H1 (cell line): ENCODE measurements at regions not wholly inside any gene's neighbourhood (a gene's known extent, or its start where the extent isn't known, plus 50 kb on each side); places are given as distances from the start of the nearest gene placed in this dataset.

ENCODE experiments used
- CTCF ChIA-PET: fragments of 300-600 bp; sonication (Branson Sonifier 250); formaldehyde crosslinking; loops from one replicate; lab custom pipeline; 2021; ENCODE audit not compliant: partially characterized antibody; lab: Charles Lee
- POLR2A ChIA-PET: fragments of 300-600 bp; sonication (Branson Sonifier 250); formaldehyde crosslinking; loops from one replicate; lab custom pipeline; 2021; ENCODE audit warnings: inconsistent platforms; ENCODE audit not compliant: partially characterized antibody; lab: Charles Lee
- DNase-seq, 2 experiments: peaks; one replicate each; pipeline versions ENCODE4 v3.0.0 to v3.0.0-alpha.2; 2010 to 2022; ENCODE audit warnings: low spot score in 2 of 2, low read depth in 1 of 2, mixed read lengths in 1 of 2
- FAIRE-seq: peaks from 2 replicates; lab custom pipeline; 2011; peaks lifted over from hg19 to GRCh38; lab: Jason Lieb, UNC
- H2AFZ ChIP-seq: 2 replicates; pipeline ENCODE4 v1.8.1; 2012; ENCODE audit warnings: low read length, inconsistent platforms
- H2AK5ac ChIP-seq: 2 replicates; pipeline ENCODE4 v1.6.1; 2013; ENCODE audit warnings: low read depth, low read length
- H2BK120ac ChIP-seq: replicated peaks from 2 replicates; pipeline ENCODE3; 2013; ENCODE audit warnings: low read depth, low read length, inconsistent platforms
- H2BK12ac ChIP-seq: 2 replicates; pipeline ENCODE4 v1.6.1; 2013; ENCODE audit warnings: low read depth, low read length
- H2BK15ac ChIP-seq: 2 replicates; pipeline ENCODE4 v1.6.1; 2013; ENCODE audit warnings: low read length
- H2BK20ac ChIP-seq: 2 replicates; pipeline ENCODE4 v1.6.1; 2013; ENCODE audit warnings: low read length
- H2BK5ac ChIP-seq: 2 replicates; pipeline ENCODE4 v1.6.1; 2013; ENCODE audit warnings: low read depth, low read length
- H3K14ac ChIP-seq: 2 replicates; pipeline ENCODE4 v1.6.1; 2013; ENCODE audit warnings: inconsistent platforms; ENCODE audit not compliant: insufficient read length
- H3K18ac ChIP-seq: 2 replicates; pipeline ENCODE4 v1.6.1; 2013; ENCODE audit warnings: low read length; ENCODE audit errors: extremely low read depth
- H3K23ac ChIP-seq: 2 replicates; pipeline ENCODE4 v1.6.1; 2013; ENCODE audit warnings: inconsistent platforms; ENCODE audit not compliant: insufficient read length
- H3K23me2 ChIP-seq: 2 replicates; pipeline ENCODE4 v1.6.1; 2013; ENCODE audit warnings: low read depth, low read length
- H3K27ac ChIP-seq: 2 replicates; pipeline ENCODE4 v1.6.1; 2011; ENCODE audit warnings: low read depth, low read length, inconsistent platforms
- H3K27me3 ChIP-seq, 4 experiments: replicated peaks in 1 of 4; 1 replicate in 1 of 4; 2 replicates in 3 of 4; pipeline versions ENCODE4 v1.6.1 to v1.8.1; 2011 to 2013; ENCODE audit warnings: low read length in 3 of 4, mild to moderate bottlenecking in 3 of 4, inconsistent platforms in 2 of 4, mixed read lengths in 2 of 4, moderate library complexity in 1 of 4; ENCODE audit not compliant: control insufficient read depth in 3 of 4, insufficient read depth in 3 of 4; ENCODE audit errors: extremely low read depth in 1 of 4
- H3K36me3 ChIP-seq, 4 experiments: 2 replicates each; pipeline versions ENCODE4 v1.6.1 to v1.8.1; 2011 to 2013; ENCODE audit warnings: mild to moderate bottlenecking in 4 of 4, low read length in 3 of 4, moderate library complexity in 2 of 4, control low read depth in 1 of 4, inconsistent platforms in 1 of 4; ENCODE audit not compliant: insufficient read depth in 4 of 4, control insufficient read depth in 2 of 4
- H3K4ac ChIP-seq: replicated peaks from 2 replicates; pipeline ENCODE3; 2013; ENCODE audit warnings: low read length, low read depth, mixed read lengths, inconsistent platforms; ENCODE audit not compliant: insufficient read length
- H3K4me1 ChIP-seq, 4 experiments: replicated peaks in 1 of 4; 1 replicate in 1 of 4; 2 replicates in 3 of 4; pipeline versions ENCODE4 v1.6.1 to v1.8.1; 2011 to 2013; ENCODE audit warnings: low read length in 3 of 4, inconsistent platforms in 2 of 4, mixed read lengths in 1 of 4; ENCODE audit not compliant: insufficient read depth in 4 of 4, control insufficient read depth in 3 of 4
- H3K4me2 ChIP-seq, 2 experiments: 2 replicates each; pipeline versions ENCODE4 v1.6.1 to v1.8.1; 2011 to 2013; ENCODE audit warnings: low read depth in 2 of 2, low read length in 2 of 2, control low read depth in 1 of 2, inconsistent platforms in 1 of 2, mild to moderate bottlenecking in 1 of 2; ENCODE audit not compliant: insufficient read depth in 1 of 2
- H3K4me3 ChIP-seq, 4 experiments: fragments of 200-600, 300-600 bp in 1 of 4; sonication (generic), shearing (Covaris generic), sonication (Bioruptor Twin) in 1 of 4; 2 replicates each; pipeline versions ENCODE4 v1.5.1 to v1.8.1; 2011 to 2016; ENCODE audit warnings: low read length in 4 of 4, low read depth in 3 of 4, control low read depth in 2 of 4, inconsistent platforms in 2 of 4, mild to moderate bottlenecking in 2 of 4, mixed read lengths in 1 of 4, moderate library complexity in 1 of 4; ENCODE audit not compliant: insufficient read depth in 2 of 4; ENCODE audit errors: extremely low read depth in 1 of 4
- H3K56ac ChIP-seq: replicated peaks from 2 replicates; pipeline ENCODE3; 2013; ENCODE audit warnings: low read depth, mild to moderate bottlenecking, mixed read lengths, low read length, inconsistent platforms; ENCODE audit not compliant: insufficient read length
- H3K79me1 ChIP-seq: 2 replicates; pipeline ENCODE4 v1.6.1; 2013; ENCODE audit warnings: low read depth, low read length, control low read depth
- H3K79me2 ChIP-seq, 2 experiments: 2 replicates each; pipeline versions ENCODE4 v1.6.1 to v1.8.1; 2012 to 2013; ENCODE audit warnings: low read length in 2 of 2, mild to moderate bottlenecking in 2 of 2, inconsistent platforms in 1 of 2; ENCODE audit not compliant: insufficient read depth in 2 of 2, control insufficient read depth in 1 of 2
- H3K9ac ChIP-seq, 4 experiments: replicated peaks in 1 of 4; 1 replicate in 1 of 4; 2 replicates in 3 of 4; pipeline versions ENCODE4 v1.6.1 to v1.8.1; 2011 to 2013; ENCODE audit warnings: low read depth in 3 of 4, low read length in 3 of 4, control low read depth in 2 of 4, mild to moderate bottlenecking in 2 of 4, moderate library complexity in 2 of 4, inconsistent platforms in 1 of 4; ENCODE audit errors: extremely low read depth in 1 of 4
- H3K9me3 ChIP-seq, 2 experiments: 2 replicates each; pipeline versions ENCODE4 v1.6.1 to v1.8.1; 2012 to 2013; ENCODE audit warnings: mild to moderate bottlenecking in 2 of 2, moderate library complexity in 2 of 2, control low read depth in 1 of 2, inconsistent platforms in 1 of 2, low read depth in 1 of 2, low read length in 1 of 2, mixed read lengths in 1 of 2; ENCODE audit not compliant: insufficient read depth in 2 of 2
- H4K20me1 ChIP-seq, 2 experiments: replicated peaks in 1 of 2; 2 replicates each; pipeline versions ENCODE3 to v1.8.1; 2011 to 2013; ENCODE audit warnings: inconsistent platforms in 2 of 2, low read length in 2 of 2, mild to moderate bottlenecking in 1 of 2; ENCODE audit not compliant: insufficient read depth in 2 of 2, control insufficient read depth in 1 of 2
- H4K5ac ChIP-seq: 2 replicates; pipeline ENCODE4 v1.6.1; 2013; ENCODE audit warnings: low read length, low read depth, mixed read lengths, inconsistent platforms; ENCODE audit not compliant: insufficient read length
- H4K8ac ChIP-seq: 2 replicates; pipeline ENCODE4 v1.8.0; 2013; ENCODE audit warnings: mild to moderate bottlenecking, moderate library complexity, low read length, inconsistent platforms; ENCODE audit not compliant: insufficient read depth; ENCODE audit errors: extremely low read depth
- H4K91ac ChIP-seq: replicated peaks from 2 replicates; pipeline ENCODE3; 2013; ENCODE audit warnings: low read length, mixed read lengths, inconsistent platforms; ENCODE audit not compliant: insufficient read length
- CBX8 ChIP-seq: fragments of 300-800, 300-1000 bp; sonication (generic); IDR thresholded peaks from 2 replicates; pipeline ENCODE4 v1.7.1; 2016; ENCODE audit warnings: low read depth, low read length, borderline replicate concordance
- CTBP2 ChIP-seq: IDR thresholded peaks from 2 replicates; pipeline ENCODE4 v1.7.0; 2011; ENCODE audit warnings: borderline replicate concordance, mild to moderate bottlenecking, moderate library complexity, mixed read lengths, low read length; ENCODE audit not compliant: insufficient read depth, insufficient read length
- CTCF ChIP-seq, 3 experiments: IDR thresholded peaks; 1 replicate in 2 of 3; 2 replicates in 1 of 3; pipeline versions ENCODE4 v1.5.1 to v1.6.1; 2011; ENCODE audit warnings: low read length in 3 of 3, mild to moderate bottlenecking in 3 of 3, inconsistent platforms in 2 of 3, low read depth in 1 of 3, moderate library complexity in 1 of 3; ENCODE audit not compliant: insufficient read depth in 1 of 3; ENCODE audit errors: control extremely low read depth in 1 of 3
- EP300 ChIP-seq, 2 experiments: IDR thresholded peaks; 1 replicate in 1 of 2; 2 replicates in 1 of 2; pipeline ENCODE4 v1.6.1; 2011 to 2012; ENCODE audit warnings: low read depth in 2 of 2, low read length in 2 of 2, mild to moderate bottlenecking in 2 of 2, borderline replicate concordance in 1 of 2, inconsistent platforms in 1 of 2, moderate library complexity in 1 of 2
- GTF2F1 ChIP-seq: IDR thresholded peaks from 2 replicates; pipeline ENCODE4 v1.6.1; 2012; ENCODE audit warnings: low read depth, low read length, improper control_type of control experiment, borderline replicate concordance
- JUND ChIP-seq: IDR thresholded peaks from 2 replicates; pipeline ENCODE4 v1.6.1; 2011; ENCODE audit warnings: mild to moderate bottlenecking, improper control_type of control experiment, low read length
- KDM1A ChIP-seq: fragments of 200-600, 300-600 bp; sonication (generic); IDR thresholded peaks from 2 replicates; pipeline ENCODE4 v1.7.1; 2016; ENCODE audit warnings: mild to moderate bottlenecking, low read length, borderline replicate concordance
- RAD21 ChIP-seq, 2 experiments: IDR thresholded peaks in 1 of 2; conservative IDR thresholded peaks in 1 of 2; 2 replicates each; pipeline ENCODE4 v1.6.1; 2011; ENCODE audit warnings: low read depth in 2 of 2, low read length in 2 of 2, improper control_type of control experiment in 1 of 2, inconsistent platforms in 1 of 2, mild to moderate bottlenecking in 1 of 2, moderate library complexity in 1 of 2
- SP4 ChIP-seq: IDR thresholded peaks from 2 replicates; pipeline ENCODE4 v1.6.1; 2012; ENCODE audit warnings: low read length, inconsistent platforms
- WGBS, 2 experiments: shearing (Covaris generic) in 1 of 2; methylation state at CpG; one replicate each; pipeline versions ENCODE4 v1.1.6 to v1.1.7; 2013 to 2015; ENCODE audit warnings: low lambda C conversion rate in 2 of 2, mixed read lengths in 2 of 2, inconsistent platforms in 1 of 2, low coverage in 1 of 2, missing lambda C conversion rate in 1 of 2; ENCODE audit not compliant: insufficient replicate concordance in 2 of 2, insufficient coverage in 1 of 2, insufficient read length in 1 of 2; ENCODE audit errors: extremely low coverage in 1 of 2, missing lambda C conversion rate in 1 of 2; 5-methylcytosine and 5-hydroxymethylcytosine counted together

- Histone ChIP-seq H2AK5ac (no peak overlapping the region), H3K4me2 (no peak overlapping the region), H4K91ac (no peak overlapping the region), H3K79me1 (no peaks in the 10 kb centered on the region), H3K9me3 (no peaks in the 10 kb centered on the region), H2BK5ac (no peak overlapping the region), H4K20me1 (peaks cover 0 to 1% of the 10 kb centered on the region in 2 experiments), H3K14ac (no peak overlapping the region), H2BK120ac (no peak overlapping the region), H3K4me1 (no peaks in the 10 kb centered on the region), H2BK12ac (no peak overlapping the region), H3K27ac (no peak overlapping the region), H2AFZ (no peak overlapping the region), H2BK15ac (no peak overlapping the region), H4K8ac (no peak overlapping the region), H2BK20ac (no peak overlapping the region), H4K5ac (no peak overlapping the region), H3K23me2 (no peaks in the 10 kb centered on the region), H3K36me3 (no peaks in the 10 kb centered on the region), H3K9ac (no peak overlapping the region), H3K4ac (no peak overlapping the region), H3K56ac (no peak overlapping the region), H3K79me2 (no peaks in the 10 kb centered on the region), H3K27me3 (no peaks in the 10 kb centered on the region), H3K18ac (no peak overlapping the region), H3K4me3 (no peak overlapping the region), H3K23ac (no peak overlapping the region)
- no peak for TF ChIP-seq EP300 (IDR thresholded peaks at IDR 0.05; ENCODE audit: borderline replicate concordance in 1 of 2, low read depth in 2 of 2, low read length in 2 of 2)
- no peak for TF ChIP-seq SP4
- 0 out of 4 replicates have a peak, but pooled peaks of 1 of the 2 experiments have one; percentile 10 for TF ChIP-seq RAD21 (IDR thresholded peaks at IDR 0.05 in 1 of 2, conservative IDR thresholded peaks at IDR 0.05 in 1 of 2; ENCODE audit: low read depth in 2 of 2, low read length in 2 of 2)
- no peak for TF ChIP-seq CTBP2
- no peak for TF ChIP-seq GTF2F1
- TF ChIP-seq CTCF (IDR thresholded peaks at IDR 0.05; ENCODE audit: control extremely low read depth in 1 of 3, insufficient read depth in 1 of 3, low read depth in 1 of 3, low read length in 3 of 3) = peak in 2 of 3 experiments; percentile 7 to 21; a peak in 2 of 4 replicates
- TF ChIP-seq JUND = no peak
- no peak for TF ChIP-seq KDM1A
- no peak for TF ChIP-seq CBX8
- POLR2A ChIA-PET = no interaction called here
- no peak for DNase-seq
- CTCF ChIA-PET = interaction anchor here (0.8 to 1.7 kb wide), 2 partner anchors 9 to 11 kb away, joined by 3 to 5 read pairs; no protein-coding TSS in a partner anchor
- no peak for FAIRE-seq
- WGBS, 2 experiments = 92% methylated on average over 4 of the region's 4 CpGs; no CpG with 5 or more reads in 1 of the 2 experiments
These were observed 259.3 kb upstream of the TMEM72 start for GRCh38 chr10:44651834-44652233.
